Transverse colon (tissue), 3 donors: ENCODE measurements at regions not wholly inside any gene's neighbourhood (a gene's known extent, or its start where the extent isn't known, plus 50 kb on each side); places are given as distances from the start of the nearest gene placed in this dataset.

Experiments
- CTCF ChIP-seq, 5 experiments: fragments of 200-600 bp in 3 of 5; fragments of 450-650 bp in 2 of 5; sonication (generic) in 3 of 5; IDR thresholded peaks; 1 replicate in 2 of 5; 2 replicates in 3 of 5; pipeline ENCODE4 v1.5.1; 2016 to 2017; ENCODE audit warnings: antibody characterized with exemption in 5 of 5, inconsistent platforms in 3 of 5, mild to moderate bottlenecking in 2 of 5, moderate library complexity in 1 of 5
- EP300 ChIP-seq: sonication (generic); formaldehyde crosslinking; IDR thresholded peaks from one replicate; pipeline ENCODE4 v1.6.1; 2017; ENCODE audit warnings: antibody characterized with exemption, low read depth

DNA sequence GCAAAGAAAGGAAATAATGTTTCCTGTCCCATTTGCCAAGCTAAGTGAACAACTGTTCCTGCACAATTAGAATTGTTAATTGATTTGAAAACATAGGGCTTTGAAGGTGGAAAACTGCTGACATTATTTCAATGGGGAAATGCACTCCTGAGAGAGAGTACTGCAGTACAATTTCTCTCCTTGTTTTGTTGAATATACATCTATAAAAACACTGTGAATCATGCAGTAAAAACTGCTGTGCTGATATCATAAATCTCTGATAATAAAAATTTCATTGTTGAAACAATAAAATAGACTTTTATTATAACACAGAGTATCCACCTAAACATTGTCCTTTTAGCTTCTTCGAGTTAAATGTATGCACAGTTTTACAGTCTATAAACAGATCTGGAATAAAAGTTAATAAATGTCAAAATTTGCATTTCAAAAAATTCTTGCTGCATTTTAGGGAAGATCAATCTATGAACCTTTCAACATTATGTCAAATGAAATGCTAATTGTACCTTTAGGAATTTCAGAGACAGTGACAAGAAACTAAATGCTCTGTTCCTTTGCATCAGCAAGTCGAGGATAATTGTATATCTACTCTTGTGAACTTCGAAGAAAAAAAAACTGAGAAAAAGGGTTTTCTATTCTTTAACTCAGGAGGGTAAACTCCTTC is 328.2 kb upstream of the DACH1 start:
- TF ChIP-seq CTCF (IDR thresholded peaks at IDR 0.05) (no peak), EP300 (no peak)
